Esophagus squamous epithelium (tissue), 5 donors: ENCODE measurements at regions not wholly inside any gene's neighbourhood (a gene's known extent, or its start where the extent isn't known, plus 50 kb on each side); places are given as distances from the start of the nearest gene placed in this dataset.

Experiments used
- DNase-seq: peaks from one replicate; lab custom pipeline; 2025; lab: John Stamatoyannopoulos, UW
- H3K27ac ChIP-seq, 4 donors: fragments of 200-600 bp; sonication (generic); one replicate each; pipeline ENCODE4 v1.5.1; 2016 to 2019; ENCODE audit warnings: mild to moderate bottlenecking in 1 of 4
- H3K27me3 ChIP-seq, 4 donors: fragments of 200-600 bp; sonication (generic); 1 replicate in 3 of 4; 2 replicates in 1 of 4; pipeline versions ENCODE4 v1.5.1 to v1.6.0; 2017 to 2021; ENCODE audit warnings: antibody characterized with exemption in 1 of 4
- H3K36me3 ChIP-seq, 3 donors: fragments of 200-600 bp; sonication (generic); one replicate each; pipeline ENCODE4 v1.5.1; 2016 to 2019
- H3K4me1 ChIP-seq, 3 donors: fragments of 200-600 bp; sonication (generic); one replicate each; pipeline ENCODE4 v1.5.1; 2017 to 2019
- H3K4me3 ChIP-seq, 4 donors: fragments of 200-600 bp; sonication (generic); 1 replicate in 3 of 4; 2 replicates in 1 of 4; pipeline ENCODE4 v1.5.1; 2016 to 2019; ENCODE audit warnings: mild to moderate bottlenecking in 2 of 4, moderate library complexity in 1 of 4
- H3K9me3 ChIP-seq, 3 donors: fragments of 200-600 bp; sonication (generic); one replicate each; pipeline ENCODE4 v1.5.1; 2016 to 2019
- POLR2A ChIP-seq, 4 donors: fragments of 450-650 bp; IDR thresholded peaks; one replicate each; pipeline ENCODE4 v1.6.1; 2017; ENCODE audit warnings: antibody characterized with exemption in 4 of 4, mild to moderate bottlenecking in 4 of 4, moderate library complexity in 3 of 4
- WGBS, 2 donors: methylation state at CpG; one replicate each; pipeline ENCODE4 v1.1.5; 2018; 5-methylcytosine and 5-hydroxymethylcytosine counted together
- intact Hi-C: fragments of 100-400 bp; cut with DNase I; formaldehyde crosslinking; loops from one replicate; pipeline ENCODE4 v1.15.0; 2022
- TF ChIP-seq, protein P1 (sequence below), 6 experiments: fragments of 450-650 bp in 4 of 6; fragments of 200-600 bp in 2 of 6; sonication (generic) in 2 of 6; IDR thresholded peaks; one replicate each; pipeline ENCODE4 v1.5.1; 2016 to 2019; ENCODE audit warnings: antibody characterized with exemption in 6 of 6, mild to moderate bottlenecking in 4 of 6, moderate library complexity in 4 of 6
- donor health status: DM: yes; HTN: yes; CAD: no.

DNA sequence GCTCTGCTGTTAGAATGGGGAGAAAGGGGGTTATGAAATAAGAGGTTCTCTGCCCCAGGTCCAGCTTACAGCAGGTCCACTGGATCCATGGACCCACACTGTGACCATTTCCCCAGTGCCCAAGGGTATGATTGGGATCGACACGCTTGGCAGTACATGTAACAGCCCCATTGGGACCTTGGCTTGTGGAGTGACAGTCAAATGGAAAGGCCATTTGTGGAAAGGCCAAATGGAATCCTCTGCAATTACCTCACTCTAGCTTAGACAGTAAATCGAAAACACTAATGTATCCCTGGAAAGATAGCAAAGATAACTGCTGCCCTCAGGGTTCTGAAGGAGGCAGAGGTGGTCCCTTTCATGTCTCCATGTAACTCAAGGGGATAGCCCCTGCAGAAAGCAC is 109.1 kb downstream of the MINAR1 start:
- H3K4me1 ChIP-seq, result no peaks in the 10 kb centered on the region
- intact Hi-C loops, result no loop called here
- no peak overlapping the region for H3K27ac ChIP-seq
- no peak for DNase-seq
- H3K4me3 ChIP-seq, result no peak overlapping the region
- 67 to 79% methylated on average over 3 of the region's 3 CpGs for WGBS, 2 donors
- H3K9me3 ChIP-seq, result no peaks in the 10 kb centered on the region
- H3K36me3 ChIP-seq, result no peaks in the 10 kb centered on the region
- no peak for TF ChIP-seq POLR2A (IDR thresholded peaks at IDR 0.05)
- TF ChIP-seq, protein P1, sequence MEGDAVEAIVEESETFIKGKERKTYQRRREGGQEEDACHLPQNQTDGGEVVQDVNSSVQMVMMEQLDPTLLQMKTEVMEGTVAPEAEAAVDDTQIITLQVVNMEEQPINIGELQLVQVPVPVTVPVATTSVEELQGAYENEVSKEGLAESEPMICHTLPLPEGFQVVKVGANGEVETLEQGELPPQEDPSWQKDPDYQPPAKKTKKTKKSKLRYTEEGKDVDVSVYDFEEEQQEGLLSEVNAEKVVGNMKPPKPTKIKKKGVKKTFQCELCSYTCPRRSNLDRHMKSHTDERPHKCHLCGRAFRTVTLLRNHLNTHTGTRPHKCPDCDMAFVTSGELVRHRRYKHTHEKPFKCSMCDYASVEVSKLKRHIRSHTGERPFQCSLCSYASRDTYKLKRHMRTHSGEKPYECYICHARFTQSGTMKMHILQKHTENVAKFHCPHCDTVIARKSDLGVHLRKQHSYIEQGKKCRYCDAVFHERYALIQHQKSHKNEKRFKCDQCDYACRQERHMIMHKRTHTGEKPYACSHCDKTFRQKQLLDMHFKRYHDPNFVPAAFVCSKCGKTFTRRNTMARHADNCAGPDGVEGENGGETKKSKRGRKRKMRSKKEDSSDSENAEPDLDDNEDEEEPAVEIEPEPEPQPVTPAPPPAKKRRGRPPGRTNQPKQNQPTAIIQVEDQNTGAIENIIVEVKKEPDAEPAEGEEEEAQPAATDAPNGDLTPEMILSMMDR (IDR thresholded peaks at IDR 0.05), result no peak
- no peaks in the 10 kb centered on the region for H3K27me3 ChIP-seq

DNA sequence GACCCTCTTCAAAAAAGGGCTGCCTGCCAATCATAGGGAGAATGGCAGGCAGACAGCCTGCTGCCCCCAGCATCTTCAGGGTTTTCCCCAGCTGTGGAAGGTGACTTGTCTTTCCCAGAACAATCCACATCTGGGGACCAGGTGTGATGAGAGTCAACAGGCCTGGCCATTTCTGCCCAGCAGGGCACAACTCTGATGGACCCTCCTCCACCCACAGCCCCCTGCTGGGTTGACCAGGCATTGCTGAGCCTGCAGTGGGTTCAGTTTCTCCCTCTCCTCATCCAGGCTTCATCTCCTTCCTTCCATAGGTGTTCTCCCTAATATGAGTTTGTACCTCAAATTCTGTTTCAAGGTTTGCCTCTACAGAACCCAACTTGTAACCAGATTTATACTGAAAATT is 111.0 kb downstream of the MINAR1 start:
- no peak for TF ChIP-seq POLR2A (IDR thresholded peaks at IDR 0.05)
- TF ChIP-seq, protein P1 (IDR thresholded peaks at IDR 0.05), result no peak
- intact Hi-C loops, result no loop called here

DNA sequence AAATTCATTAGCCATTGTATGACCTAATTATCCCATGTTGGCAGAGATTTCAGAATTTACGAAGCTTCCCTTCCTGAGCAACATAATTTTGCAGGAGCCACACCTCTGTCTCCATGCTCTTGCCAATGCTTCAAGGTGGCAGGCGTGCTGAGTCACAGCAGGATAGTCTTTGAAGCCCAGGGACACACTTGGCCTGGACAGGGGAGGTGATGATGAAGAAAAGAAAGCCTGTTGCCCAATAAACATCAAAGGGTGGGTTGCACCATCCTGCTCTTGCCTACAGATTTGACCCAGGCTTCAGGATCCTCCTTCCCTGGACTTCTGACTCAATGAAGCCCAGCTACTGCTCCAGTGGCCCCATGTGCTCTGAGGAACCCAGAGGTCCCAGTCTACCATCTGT is 117.1 kb downstream of the MINAR1 start:
- no peak overlapping the region for H3K27ac ChIP-seq
- H3K9me3 ChIP-seq, result no peaks in the 10 kb centered on the region
- 34% methylated on average over 2 of the region's 2 CpGs for WGBS, 2 donors
- H3K4me3 ChIP-seq, result no peak overlapping the region
- no peaks in the 10 kb centered on the region for H3K4me1 ChIP-seq
- H3K36me3 ChIP-seq, result no peaks in the 10 kb centered on the region
- TF ChIP-seq, protein P1 (IDR thresholded peaks at IDR 0.05), result no peak
- no peak for TF ChIP-seq POLR2A (IDR thresholded peaks at IDR 0.05)
- H3K27me3 ChIP-seq, result peaks cover 0 to 11% (median 0%) of the 10 kb centered on the region in 4 donors
- intact Hi-C loops, result no loop called here
- no peak for DNase-seq

More for the DNA sequence above, 111.0 kb downstream of the MINAR1 start:
- Histone ChIP-seq H3K4me3 (no peak overlapping the region), H3K4me1 (no peaks in the 10 kb centered on the region), H3K27ac (no peak overlapping the region), H3K27me3 (no peaks in the 10 kb centered on the region), H3K36me3 (no peaks in the 10 kb centered on the region), H3K9me3 (no peaks in the 10 kb centered on the region)
- no peak for DNase-seq

DNA sequence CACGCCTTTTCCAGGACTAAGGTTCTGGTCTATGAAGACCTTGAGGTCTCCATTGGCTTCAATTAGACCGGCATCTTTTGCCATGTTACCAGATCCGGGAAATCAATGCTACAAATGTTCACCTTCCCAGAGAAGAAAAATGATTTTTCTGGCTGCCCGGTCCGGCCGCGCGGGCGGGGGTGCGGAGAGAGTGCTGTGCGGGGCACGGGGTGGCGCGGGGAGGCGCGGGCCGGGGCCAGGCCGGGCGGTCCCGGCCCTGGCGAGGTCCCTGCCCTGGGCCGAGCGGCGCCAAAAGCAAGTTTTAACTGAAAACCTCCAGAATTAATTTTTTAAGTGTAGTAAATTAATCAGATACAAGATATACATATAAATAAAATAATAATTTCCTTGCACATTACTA is 128.2 kb downstream of the MINAR1 start:
- Histone ChIP-seq H3K27me3 (peaks cover 0 to 22% (median 0%) of the 10 kb centered on the region in 4 donors), H3K4me3 (no peak overlapping the region), H3K4me1 (no peaks in the 10 kb centered on the region), H3K27ac (no peak overlapping the region), H3K36me3 (no peaks in the 10 kb centered on the region), H3K9me3 (no peaks in the 10 kb centered on the region)
- DNase-seq, result no peak
- TF ChIP-seq, protein P1 (IDR thresholded peaks at IDR 0.05), result no peak
- TF ChIP-seq POLR2A (IDR thresholded peaks at IDR 0.05), result no peak
- intact Hi-C loops, result no loop called here
- WGBS, 2 donors, result 88 to 90% methylated on average over 14 to 24 of the region's 24 CpGs

DNA sequence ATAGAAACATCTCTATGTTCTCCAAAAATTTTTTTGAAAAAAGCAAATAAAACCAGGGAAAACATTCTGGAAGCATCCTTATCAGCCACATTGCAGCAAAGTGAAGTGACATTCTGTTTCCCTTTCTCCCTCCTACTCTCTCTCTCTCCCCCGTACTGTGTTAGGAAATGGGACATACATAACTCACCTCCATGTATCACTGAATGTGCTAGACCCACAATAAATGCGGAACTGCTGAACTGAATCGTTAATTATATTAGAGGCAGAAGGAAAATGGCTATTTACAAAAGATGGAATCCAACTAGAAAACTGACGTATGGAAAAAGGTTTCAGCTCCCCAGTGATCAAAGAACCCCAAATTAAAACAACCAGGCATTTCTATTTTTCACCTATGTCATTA is 129.8 kb downstream of the MINAR1 start:
- Histone ChIP-seq H3K27me3 (peaks cover 0 to 19% (median 0%) of the 10 kb centered on the region in 4 donors), H3K36me3 (no peaks in the 10 kb centered on the region), H3K4me3 (no peak overlapping the region), H3K9me3 (no peaks in the 10 kb centered on the region), H3K4me1 (no peaks in the 10 kb centered on the region), H3K27ac (no peak overlapping the region)
- TF ChIP-seq, protein P1 (IDR thresholded peaks at IDR 0.05), result no peak
- no peak for TF ChIP-seq POLR2A (IDR thresholded peaks at IDR 0.05)
- intact Hi-C loops, result no loop called here
- no peak for DNase-seq
- 71 to 75% methylated on average over 4 of the region's 4 CpGs for WGBS, 2 donors
